AG04450 (cell line): ENCODE measurements at regions not wholly inside any gene's neighbourhood (a gene's known extent, or its start where the extent isn't known, plus 50 kb on each side); places are given as distances from the start of the nearest gene placed in this dataset.

Source experiments
- CTCF ChIA-PET: fragments of 300-600, 350-600 bp; formaldehyde crosslinking; extraction: SDS; loops from one replicate; lab custom pipeline; 2022; ENCODE audit warnings: antibody characterized with exemption, inconsistent platforms; lab: Charles Lee
- POLR2A ChIA-PET: fragments of 350-600 bp; formaldehyde crosslinking; extraction: SDS; loops from one replicate; lab custom pipeline; 2021; ENCODE audit warnings: antibody characterized with exemption, inconsistent platforms; lab: Yijun Ruan, JAX
- DNase-seq: peaks from one replicate; pipeline ENCODE4 v3.0.0-alpha.2; 2011; ENCODE audit warnings: low read depth, low spot score
- H3K27ac ChIP-seq: one replicate; pipeline ENCODE4 v1.5.1; 2012; ENCODE audit warnings: low read depth, low read length, control low read depth
- H3K27me3 ChIP-seq: one replicate; pipeline ENCODE4 v1.6.0; 2012; ENCODE audit warnings: low read length; ENCODE audit not compliant: control insufficient read depth, insufficient read depth
- H3K4me3 ChIP-seq: 2 replicates; pipeline ENCODE4 v1.5.1; 2011; ENCODE audit warnings: mild to moderate bottlenecking, low read depth, low read length, control low read depth
- H3K9me3 ChIP-seq: 2 replicates; pipeline ENCODE4 v1.5.1; 2012; ENCODE audit warnings: low read length; ENCODE audit not compliant: control insufficient read depth, insufficient read depth
- TF ChIP-seq, protein P1 (sequence below): IDR thresholded peaks from 2 replicates; pipeline ENCODE4 v1.5.1; 2011; ENCODE audit warnings: low read depth, low read length, control low read depth, inconsistent platforms

DNA sequence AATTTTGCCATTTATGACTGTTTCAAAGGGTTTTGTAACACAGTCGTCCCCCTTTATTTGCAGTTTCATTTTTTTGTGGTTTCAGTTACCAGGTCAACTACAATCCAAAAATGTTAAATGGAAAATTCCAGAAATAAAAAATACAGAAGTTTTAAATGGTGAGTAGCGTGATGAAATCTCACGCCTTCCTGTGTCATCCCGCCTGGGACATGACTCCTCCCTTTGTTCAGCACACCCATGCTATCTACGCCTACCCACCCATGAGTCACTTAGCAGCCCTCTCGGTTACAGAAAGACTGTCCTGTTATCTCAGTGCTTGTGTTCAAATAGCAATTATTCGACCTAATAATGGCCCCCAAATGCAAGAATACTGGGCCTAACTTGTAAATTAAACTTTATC, 765.3 kb upstream of the ADAMTS16 start:
- no peak for DNase-seq

DNA sequence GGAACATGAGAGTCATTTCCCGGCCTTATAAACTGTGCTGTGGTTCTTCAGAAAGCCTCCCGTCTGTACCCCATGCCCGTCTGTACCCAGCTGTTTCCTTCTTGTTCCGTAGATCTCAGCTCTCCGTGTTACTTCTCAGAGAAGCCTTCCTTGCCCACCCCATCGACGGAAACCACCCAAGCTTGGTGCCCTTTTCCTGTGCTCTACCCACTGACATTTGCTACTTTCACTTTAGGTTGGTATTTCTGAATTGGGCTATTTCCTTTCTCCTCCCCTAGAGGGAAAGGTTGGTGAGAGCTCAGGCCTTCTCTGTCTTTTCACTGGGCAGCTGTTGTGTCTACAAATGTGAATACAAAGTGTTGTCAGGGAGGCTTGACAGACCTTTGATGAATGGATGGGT, 764.5 kb upstream of the ADAMTS16 start:
- H3K9me3 ChIP-seq: peaks cover 13% of the 10 kb centered on the region
- no peak overlapping the region for H3K4me3 ChIP-seq
- TF ChIP-seq, protein P1, sequence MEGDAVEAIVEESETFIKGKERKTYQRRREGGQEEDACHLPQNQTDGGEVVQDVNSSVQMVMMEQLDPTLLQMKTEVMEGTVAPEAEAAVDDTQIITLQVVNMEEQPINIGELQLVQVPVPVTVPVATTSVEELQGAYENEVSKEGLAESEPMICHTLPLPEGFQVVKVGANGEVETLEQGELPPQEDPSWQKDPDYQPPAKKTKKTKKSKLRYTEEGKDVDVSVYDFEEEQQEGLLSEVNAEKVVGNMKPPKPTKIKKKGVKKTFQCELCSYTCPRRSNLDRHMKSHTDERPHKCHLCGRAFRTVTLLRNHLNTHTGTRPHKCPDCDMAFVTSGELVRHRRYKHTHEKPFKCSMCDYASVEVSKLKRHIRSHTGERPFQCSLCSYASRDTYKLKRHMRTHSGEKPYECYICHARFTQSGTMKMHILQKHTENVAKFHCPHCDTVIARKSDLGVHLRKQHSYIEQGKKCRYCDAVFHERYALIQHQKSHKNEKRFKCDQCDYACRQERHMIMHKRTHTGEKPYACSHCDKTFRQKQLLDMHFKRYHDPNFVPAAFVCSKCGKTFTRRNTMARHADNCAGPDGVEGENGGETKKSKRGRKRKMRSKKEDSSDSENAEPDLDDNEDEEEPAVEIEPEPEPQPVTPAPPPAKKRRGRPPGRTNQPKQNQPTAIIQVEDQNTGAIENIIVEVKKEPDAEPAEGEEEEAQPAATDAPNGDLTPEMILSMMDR: no peak
- no peak overlapping the region for H3K27ac ChIP-seq
- POLR2A ChIA-PET: no interaction called here
- CTCF ChIA-PET: no interaction called here
- DNase-seq: no peak
- no peaks in the 10 kb centered on the region for H3K27me3 ChIP-seq

More for the DNA sequence above, 765.3 kb upstream of the ADAMTS16 start:
- TF ChIP-seq, protein P1: no peak
- Histone ChIP-seq H3K27ac (no peak overlapping the region), H3K4me3 (no peak overlapping the region), H3K27me3 (no peaks in the 10 kb centered on the region), H3K9me3 (peaks cover 13% of the 10 kb centered on the region)
- ChIA-PET POLR2A (no interaction called here), CTCF (no interaction called here)

DNA sequence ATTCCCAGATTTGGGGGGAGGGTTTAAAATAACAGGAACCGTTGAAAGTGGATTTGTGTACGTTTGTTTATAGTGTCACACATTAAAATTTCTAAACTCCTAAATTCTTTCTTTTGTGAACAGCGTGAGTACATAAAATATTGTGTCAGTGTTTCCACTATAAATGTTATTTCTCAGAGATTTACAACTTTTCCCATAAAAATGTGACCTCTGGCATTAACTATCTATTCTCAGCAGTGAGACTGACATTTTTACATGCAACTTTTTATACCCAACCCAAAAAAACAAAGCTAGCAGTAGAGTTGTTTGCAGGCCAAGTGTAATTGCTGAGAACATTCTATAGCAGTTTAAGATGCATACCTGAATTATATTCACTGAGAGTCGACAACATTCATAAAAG, 757.0 kb upstream of the ADAMTS16 start:
- ChIA-PET CTCF (no interaction called here), POLR2A (no interaction called here)
- H3K27ac ChIP-seq: no peak overlapping the region
- no peak for DNase-seq
- TF ChIP-seq, protein P1: no peak
- no peaks in the 10 kb centered on the region for H3K27me3 ChIP-seq
- H3K4me3 ChIP-seq: no peak overlapping the region
- H3K9me3 ChIP-seq: peaks cover 5% of the 10 kb centered on the region

DNA sequence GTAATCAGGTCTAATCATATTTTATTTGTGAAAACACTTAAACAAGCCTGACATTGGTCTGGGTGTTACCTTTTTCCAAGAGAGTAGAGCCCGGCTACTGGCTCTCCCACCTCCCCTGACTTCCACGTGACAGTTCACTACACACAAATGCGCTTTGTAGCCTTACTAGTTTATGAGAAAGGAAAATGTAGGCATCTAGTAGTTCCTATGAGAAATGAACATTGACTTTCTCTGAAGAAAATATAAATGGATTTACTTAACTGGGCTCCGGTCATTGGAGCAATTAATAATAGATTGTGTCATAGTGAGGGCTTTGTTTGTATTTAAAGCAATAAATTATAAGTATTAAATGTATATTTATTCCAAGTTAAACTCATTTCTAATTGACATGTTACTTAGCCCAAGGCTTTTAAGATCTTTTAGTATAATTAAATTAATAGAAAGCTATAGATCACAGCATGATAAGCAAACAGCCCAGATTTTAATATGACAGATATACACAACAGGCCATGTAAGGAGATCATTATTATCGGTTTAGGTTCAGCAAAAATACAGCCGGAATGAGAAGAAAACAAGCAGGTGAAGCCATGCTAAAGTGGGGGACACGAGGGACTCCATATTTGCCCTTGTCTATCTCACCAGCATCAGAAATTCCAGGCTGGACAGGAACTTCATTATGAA, 756.5 kb upstream of the ADAMTS16 start:
- DNase-seq: no peak
- ChIA-PET POLR2A (no interaction called here), CTCF (no interaction called here)

DNA sequence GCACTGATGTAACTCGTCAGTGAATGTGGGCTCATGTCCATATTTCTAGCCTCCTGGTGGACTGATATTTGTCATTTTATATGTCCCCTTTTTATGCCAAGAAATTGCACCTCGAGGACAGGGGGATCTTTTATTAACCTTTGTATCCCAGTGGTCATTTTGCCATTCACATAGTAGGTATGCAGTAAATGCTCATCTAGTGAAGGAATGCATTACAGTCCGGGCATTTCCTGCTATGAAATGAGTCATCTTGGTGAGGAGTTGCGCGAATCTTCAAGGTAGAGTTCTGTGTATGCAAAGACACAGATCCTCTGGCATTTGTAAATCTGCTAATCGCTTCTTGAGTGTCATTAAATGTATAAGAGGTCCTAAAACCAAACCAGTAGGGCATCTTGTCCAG, 755.5 kb upstream of the ADAMTS16 start:
- no peak overlapping the region for H3K4me3 ChIP-seq
- DNase-seq: no peak
- H3K27ac ChIP-seq: no peak overlapping the region
- TF ChIP-seq, protein P1: no peak
- ChIA-PET CTCF (no interaction called here), POLR2A (no interaction called here)
- no peaks in the 10 kb centered on the region for H3K27me3 ChIP-seq
- peaks cover 4% of the 10 kb centered on the region; the same call in 1 of the 2 replicates for H3K9me3 ChIP-seq

More for the DNA sequence above, 756.5 kb upstream of the ADAMTS16 start:
- H3K27me3 ChIP-seq: no peaks in the 10 kb centered on the region
- H3K4me3 ChIP-seq: no peak overlapping the region
- H3K27ac ChIP-seq: no peak overlapping the region
- H3K9me3 ChIP-seq: peaks cover 6% of the 10 kb centered on the region
- TF ChIP-seq, protein P1: no peak
